Adrenal gland (tissue), 5 donors: ENCODE measurements at regions not wholly inside any gene's neighbourhood (a gene's known extent, or its start where the extent isn't known, plus 50 kb on each side); places are given as distances from the start of the nearest gene placed in this dataset.

ENCODE experiments used
- POLR2A ChIP-seq, 2 donors: fragments of 450-650 bp; IDR thresholded peaks; one replicate each; pipeline ENCODE4 v1.6.1; 2017; ENCODE audit warnings: antibody characterized with exemption in 2 of 2, mild to moderate bottlenecking in 2 of 2, moderate library complexity in 1 of 2
- TF ChIP-seq, protein P1 (sequence below), 6 experiments: fragments of 450-650 bp in 4 of 6; fragments of 200-600 bp in 2 of 6; sonication (generic) in 1 of 6; IDR thresholded peaks; 1 replicate in 5 of 6; 2 replicates in 1 of 6; pipeline versions ENCODE4 v1.5.1 to v1.8.0; 2016 to 2021; ENCODE audit warnings: antibody characterized with exemption in 6 of 6, mild to moderate bottlenecking in 2 of 6, moderate library complexity in 1 of 6
- donor health status: DM: no; HTN: no; CAD: no.

DNA sequence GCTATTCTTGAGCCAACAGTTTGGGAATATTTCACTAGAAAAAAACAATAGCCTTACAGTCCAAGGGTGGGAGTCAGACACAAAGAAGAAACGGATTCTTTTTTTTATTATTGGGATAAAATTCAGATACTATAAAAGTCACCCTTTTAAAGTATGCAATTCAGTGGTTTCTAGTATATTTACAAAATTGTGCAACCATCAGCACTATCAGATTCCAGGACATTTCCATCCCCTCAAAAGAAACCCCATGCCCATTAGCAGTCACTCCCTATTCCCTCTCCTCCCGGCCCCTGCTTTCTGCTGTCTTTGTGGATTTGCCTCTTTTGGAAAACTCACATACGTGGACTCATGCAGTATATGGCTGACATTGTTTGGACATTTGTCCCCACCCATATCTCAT is 134.4 kb downstream of the C16orf95 start:
- TF ChIP-seq, protein P1, sequence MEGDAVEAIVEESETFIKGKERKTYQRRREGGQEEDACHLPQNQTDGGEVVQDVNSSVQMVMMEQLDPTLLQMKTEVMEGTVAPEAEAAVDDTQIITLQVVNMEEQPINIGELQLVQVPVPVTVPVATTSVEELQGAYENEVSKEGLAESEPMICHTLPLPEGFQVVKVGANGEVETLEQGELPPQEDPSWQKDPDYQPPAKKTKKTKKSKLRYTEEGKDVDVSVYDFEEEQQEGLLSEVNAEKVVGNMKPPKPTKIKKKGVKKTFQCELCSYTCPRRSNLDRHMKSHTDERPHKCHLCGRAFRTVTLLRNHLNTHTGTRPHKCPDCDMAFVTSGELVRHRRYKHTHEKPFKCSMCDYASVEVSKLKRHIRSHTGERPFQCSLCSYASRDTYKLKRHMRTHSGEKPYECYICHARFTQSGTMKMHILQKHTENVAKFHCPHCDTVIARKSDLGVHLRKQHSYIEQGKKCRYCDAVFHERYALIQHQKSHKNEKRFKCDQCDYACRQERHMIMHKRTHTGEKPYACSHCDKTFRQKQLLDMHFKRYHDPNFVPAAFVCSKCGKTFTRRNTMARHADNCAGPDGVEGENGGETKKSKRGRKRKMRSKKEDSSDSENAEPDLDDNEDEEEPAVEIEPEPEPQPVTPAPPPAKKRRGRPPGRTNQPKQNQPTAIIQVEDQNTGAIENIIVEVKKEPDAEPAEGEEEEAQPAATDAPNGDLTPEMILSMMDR (IDR thresholded peaks at IDR 0.05) = no peak
- TF ChIP-seq POLR2A (IDR thresholded peaks at IDR 0.05) = no peak
